D721Med (cell line): ENCODE measurements at regions not wholly inside any gene's neighbourhood (a gene's known extent, or its start where the extent isn't known, plus 50 kb on each side); places are given as distances from the start of the nearest gene placed in this dataset.

Experiments used
- DNase-seq: peaks from one replicate; pipeline ENCODE4 v3.0.0; 2011; ENCODE audit warnings: low spot score; ENCODE audit not compliant: insufficient read length
- FAIRE-seq: peaks from 2 replicates; lab custom pipeline; 2011; peaks lifted over from hg19 to GRCh38; lab: Jason Lieb, UNC
- TF ChIP-seq, protein P1 (sequence below): IDR thresholded peaks from 2 replicates; pipeline ENCODE4 v1.5.1; 2012; ENCODE audit warnings: mild to moderate bottlenecking, control low read depth; ENCODE audit not compliant: insufficient read depth; ENCODE audit errors: missing control alignments

DNA sequence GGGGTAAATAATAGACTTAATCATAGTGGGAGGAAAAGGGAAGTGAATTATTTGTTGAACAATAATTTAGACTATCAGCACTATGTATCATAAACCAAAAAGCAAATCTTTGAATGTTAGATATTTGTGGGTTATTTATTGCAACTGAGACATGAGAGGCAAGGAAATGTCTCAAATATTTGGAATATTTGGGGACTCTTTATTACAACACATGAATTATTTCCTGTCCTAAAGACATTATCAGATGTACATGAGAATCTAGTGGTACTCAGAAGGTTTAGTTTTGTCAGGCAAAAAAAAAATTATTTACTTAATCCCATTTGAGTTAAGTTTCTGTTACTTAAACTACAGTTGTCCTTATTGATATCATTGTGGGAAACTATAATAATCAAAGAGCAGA, 91.1 kb downstream of the TLR4 start:
- TF ChIP-seq, protein P1, sequence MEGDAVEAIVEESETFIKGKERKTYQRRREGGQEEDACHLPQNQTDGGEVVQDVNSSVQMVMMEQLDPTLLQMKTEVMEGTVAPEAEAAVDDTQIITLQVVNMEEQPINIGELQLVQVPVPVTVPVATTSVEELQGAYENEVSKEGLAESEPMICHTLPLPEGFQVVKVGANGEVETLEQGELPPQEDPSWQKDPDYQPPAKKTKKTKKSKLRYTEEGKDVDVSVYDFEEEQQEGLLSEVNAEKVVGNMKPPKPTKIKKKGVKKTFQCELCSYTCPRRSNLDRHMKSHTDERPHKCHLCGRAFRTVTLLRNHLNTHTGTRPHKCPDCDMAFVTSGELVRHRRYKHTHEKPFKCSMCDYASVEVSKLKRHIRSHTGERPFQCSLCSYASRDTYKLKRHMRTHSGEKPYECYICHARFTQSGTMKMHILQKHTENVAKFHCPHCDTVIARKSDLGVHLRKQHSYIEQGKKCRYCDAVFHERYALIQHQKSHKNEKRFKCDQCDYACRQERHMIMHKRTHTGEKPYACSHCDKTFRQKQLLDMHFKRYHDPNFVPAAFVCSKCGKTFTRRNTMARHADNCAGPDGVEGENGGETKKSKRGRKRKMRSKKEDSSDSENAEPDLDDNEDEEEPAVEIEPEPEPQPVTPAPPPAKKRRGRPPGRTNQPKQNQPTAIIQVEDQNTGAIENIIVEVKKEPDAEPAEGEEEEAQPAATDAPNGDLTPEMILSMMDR, result no peak
- DNase-seq, result no peak
- FAIRE-seq, result no peak

DNA sequence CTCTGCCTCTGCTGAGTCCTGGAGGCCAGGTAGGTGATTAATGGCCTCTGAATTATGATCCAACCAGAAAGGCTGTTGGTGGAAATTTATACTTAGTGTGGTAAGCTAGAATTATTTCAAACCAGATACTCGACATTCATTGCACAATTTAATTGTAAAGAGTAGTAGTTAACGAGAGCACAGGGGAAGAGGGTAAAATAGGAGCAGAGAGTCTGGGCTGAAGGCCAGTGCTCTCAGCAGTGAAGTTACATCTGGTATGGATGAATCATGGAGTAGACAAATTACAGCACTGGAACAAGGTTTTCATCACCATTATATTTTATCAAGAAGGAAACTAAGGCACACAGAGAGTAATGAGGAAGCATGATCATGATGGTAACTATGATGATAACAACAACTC, 92.5 kb downstream of the TLR4 start:
- DNase-seq (no peak), FAIRE-seq (no peak)
- TF ChIP-seq, protein P1, result no peak

DNA sequence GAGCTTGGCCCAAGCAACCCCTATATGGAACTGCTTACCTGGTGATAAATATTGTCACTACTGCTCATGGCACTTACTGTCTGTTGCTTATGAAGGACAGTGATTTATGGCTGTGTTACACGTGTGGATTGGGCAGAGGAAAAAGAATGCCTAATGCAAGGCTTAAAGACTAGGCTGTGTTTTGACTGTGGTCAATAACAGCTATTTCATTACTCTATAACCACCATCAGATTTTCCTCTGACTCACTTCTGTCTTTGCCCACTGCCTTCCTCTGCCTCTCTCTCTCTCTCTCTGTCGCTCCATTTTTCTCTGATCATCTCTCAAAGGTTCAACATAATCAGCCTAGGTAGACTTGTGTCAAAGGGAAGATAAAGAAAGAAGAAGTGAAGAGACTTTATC, 96.2 kb downstream of the TLR4 start:
- no peak for DNase-seq

DNA sequence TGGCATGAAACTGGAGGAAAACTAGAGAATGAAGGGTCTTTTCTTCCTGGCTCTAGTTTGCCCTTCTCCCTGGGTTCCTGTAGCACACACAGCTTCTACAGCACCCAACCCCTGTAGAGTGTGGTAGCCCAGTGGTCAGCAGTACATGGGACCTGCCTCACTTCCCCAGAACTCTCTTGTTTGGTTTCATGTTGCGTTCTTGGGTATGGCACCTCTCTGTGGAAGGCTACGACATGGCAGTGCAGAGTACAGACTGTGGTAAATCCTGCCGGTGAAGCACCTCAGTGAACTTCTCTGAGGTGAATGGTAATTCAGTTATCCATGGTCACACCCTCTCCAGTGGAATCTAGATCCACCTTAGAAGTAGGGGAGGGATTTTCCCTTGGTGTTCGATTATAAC, 105.5 kb downstream of the TLR4 start:
- FAIRE-seq, result no peak
- no peak for DNase-seq
- TF ChIP-seq, protein P1, result no peak

More for the DNA sequence above, 96.2 kb downstream of the TLR4 start:
- FAIRE-seq, result no peak
- TF ChIP-seq, protein P1, result no peak

DNA sequence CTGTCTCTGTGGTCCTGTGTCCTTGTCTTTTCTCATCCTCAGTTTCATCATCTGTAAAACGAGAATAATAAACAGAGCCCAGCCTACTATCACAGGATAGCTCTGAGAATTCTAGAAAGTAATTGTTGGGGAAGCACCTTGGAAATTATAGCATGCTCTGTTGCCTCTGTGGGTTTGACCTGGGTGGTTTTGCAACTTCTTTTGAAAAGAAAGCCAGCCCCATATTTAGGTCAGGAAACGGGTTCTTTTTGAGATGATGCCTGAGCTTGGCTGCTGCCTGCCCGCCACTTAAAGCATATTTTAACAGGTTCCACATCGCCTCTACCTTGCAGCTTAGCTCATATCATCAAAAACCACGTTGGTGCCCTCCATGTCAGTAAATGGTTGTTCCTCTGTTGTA, 111.1 kb downstream of the TLR4 start:
- TF ChIP-seq, protein P1, result no peak
- DNase-seq (no peak), FAIRE-seq (no peak)

DNA sequence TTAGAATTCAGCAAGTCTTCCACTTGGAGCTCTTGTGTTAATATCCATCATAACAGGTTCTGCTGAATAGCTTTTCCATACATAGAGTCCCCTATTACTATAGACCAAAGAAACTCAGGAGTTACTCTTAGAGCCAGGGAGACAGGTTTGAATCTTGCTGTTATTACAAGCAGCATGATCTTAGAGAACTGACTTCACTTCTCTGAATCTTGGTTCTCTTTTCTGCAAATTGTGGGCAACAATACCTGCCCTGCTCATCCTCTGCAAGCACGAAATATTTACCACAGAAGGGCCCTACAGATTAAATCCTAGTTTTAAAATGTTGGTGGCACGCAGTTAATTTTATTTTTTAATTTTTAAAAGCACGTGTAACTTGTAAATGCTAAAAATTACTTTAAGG, 111.7 kb downstream of the TLR4 start:
- TF ChIP-seq, protein P1, result no peak
- DNase-seq (no peak), FAIRE-seq (no peak)

DNA sequence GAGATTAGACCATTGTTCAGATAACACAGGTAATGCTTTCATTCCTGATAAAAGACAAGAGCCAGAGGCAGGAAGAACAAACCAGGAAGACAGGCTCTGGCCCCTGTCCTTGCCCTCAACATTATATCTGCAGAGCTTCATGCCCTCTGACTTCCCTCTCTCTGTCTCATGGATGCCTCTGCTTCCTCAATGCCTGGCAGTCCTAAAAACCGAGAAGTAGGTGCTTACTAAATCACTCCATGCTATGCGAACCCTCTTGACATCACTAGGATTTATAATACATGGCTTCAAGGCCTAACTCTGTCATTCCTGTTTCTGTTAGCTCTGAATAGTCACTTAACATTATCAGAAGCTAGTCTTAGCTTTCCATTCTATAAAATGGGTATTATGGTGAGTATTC, 117.8 kb downstream of the TLR4 start:
- DNase-seq (no peak), FAIRE-seq (no peak)

More for the DNA sequence above, 117.8 kb downstream of the TLR4 start:
- TF ChIP-seq, protein P1, result no peak
